ENCODE measurements at regions not wholly inside any gene's neighbourhood (a gene's known extent, or its start where the extent isn't known, plus 50 kb on each side); places are given as distances from the start of the nearest gene placed in this dataset.

GRCh38 chr6:120852293-120852849, 481.9 kb downstream of the TBC1D32 start:
- Histone ChIP-seq H3K9me3 (ENCODE audit: insufficient read depth, low read length) (no peaks in the 10 kb centered on the region), H3K4me3 (ENCODE audit: low read length) (no peak overlapping the region), H2AFZ (ENCODE audit: low read depth, low read length) (no peak overlapping the region), H4K20me1 (ENCODE audit: insufficient read depth, low read length) (no peaks in the 10 kb centered on the region), H3K27me3 (ENCODE audit: low read depth, low read length) (no peaks in the 10 kb centered on the region), H3K9ac (ENCODE audit: low read length) (no peak overlapping the region), H3K27ac (ENCODE audit: low read length) (no peak overlapping the region), H3K79me2 (ENCODE audit: low read length) (no peaks in the 10 kb centered on the region), H3K4me1 (ENCODE audit: low read length) (no peaks in the 10 kb centered on the region), H3K4me2 (ENCODE audit: low read length) (no peak overlapping the region), H3K36me3 (replicated peaks; ENCODE audit: low read depth, low read length) (no peaks in the 10 kb centered on the region)
- TF ChIP-seq, protein P1, sequence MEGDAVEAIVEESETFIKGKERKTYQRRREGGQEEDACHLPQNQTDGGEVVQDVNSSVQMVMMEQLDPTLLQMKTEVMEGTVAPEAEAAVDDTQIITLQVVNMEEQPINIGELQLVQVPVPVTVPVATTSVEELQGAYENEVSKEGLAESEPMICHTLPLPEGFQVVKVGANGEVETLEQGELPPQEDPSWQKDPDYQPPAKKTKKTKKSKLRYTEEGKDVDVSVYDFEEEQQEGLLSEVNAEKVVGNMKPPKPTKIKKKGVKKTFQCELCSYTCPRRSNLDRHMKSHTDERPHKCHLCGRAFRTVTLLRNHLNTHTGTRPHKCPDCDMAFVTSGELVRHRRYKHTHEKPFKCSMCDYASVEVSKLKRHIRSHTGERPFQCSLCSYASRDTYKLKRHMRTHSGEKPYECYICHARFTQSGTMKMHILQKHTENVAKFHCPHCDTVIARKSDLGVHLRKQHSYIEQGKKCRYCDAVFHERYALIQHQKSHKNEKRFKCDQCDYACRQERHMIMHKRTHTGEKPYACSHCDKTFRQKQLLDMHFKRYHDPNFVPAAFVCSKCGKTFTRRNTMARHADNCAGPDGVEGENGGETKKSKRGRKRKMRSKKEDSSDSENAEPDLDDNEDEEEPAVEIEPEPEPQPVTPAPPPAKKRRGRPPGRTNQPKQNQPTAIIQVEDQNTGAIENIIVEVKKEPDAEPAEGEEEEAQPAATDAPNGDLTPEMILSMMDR (IDR thresholded peaks at IDR 0.05; ENCODE audit: low read depth, low read length) = no peak
- no peak for TF ChIP-seq EZH2phosphoT487 (IDR thresholded peaks at IDR 0.05; ENCODE audit: low read depth)

- H2AFZ ChIP-seq (ENCODE audit: low read depth, low read length) = no peak overlapping the region
- no peaks in the 10 kb centered on the region for H3K36me3 ChIP-seq (replicated peaks; ENCODE audit: low read depth, low read length)
- no peak overlapping the region for H3K4me3 ChIP-seq (ENCODE audit: low read length)
- H3K27ac ChIP-seq (ENCODE audit: low read length) = no peak overlapping the region
- no peaks in the 10 kb centered on the region for H4K20me1 ChIP-seq (ENCODE audit: insufficient read depth, low read length)
- TF ChIP-seq, protein P1 (IDR thresholded peaks at IDR 0.05; ENCODE audit: low read depth, low read length) = peak; percentile 65
- no peak for TF ChIP-seq EZH2phosphoT487 (IDR thresholded peaks at IDR 0.05; ENCODE audit: low read depth)
- H3K79me2 ChIP-seq (ENCODE audit: low read length) = no peaks in the 10 kb centered on the region
- no peaks in the 10 kb centered on the region for H3K4me1 ChIP-seq (ENCODE audit: low read length)
- no peak overlapping the region for H3K9ac ChIP-seq (ENCODE audit: low read length)
- H3K4me2 ChIP-seq (ENCODE audit: low read length) = no peak overlapping the region
- no peaks in the 10 kb centered on the region for H3K27me3 ChIP-seq (ENCODE audit: low read depth, low read length)
- no peaks in the 10 kb centered on the region for H3K9me3 ChIP-seq (ENCODE audit: insufficient read depth, low read length)
These were observed 508.0 kb downstream of the TBC1D32 start for GRCh38 chr6:120826253-120826652.

DNA sequence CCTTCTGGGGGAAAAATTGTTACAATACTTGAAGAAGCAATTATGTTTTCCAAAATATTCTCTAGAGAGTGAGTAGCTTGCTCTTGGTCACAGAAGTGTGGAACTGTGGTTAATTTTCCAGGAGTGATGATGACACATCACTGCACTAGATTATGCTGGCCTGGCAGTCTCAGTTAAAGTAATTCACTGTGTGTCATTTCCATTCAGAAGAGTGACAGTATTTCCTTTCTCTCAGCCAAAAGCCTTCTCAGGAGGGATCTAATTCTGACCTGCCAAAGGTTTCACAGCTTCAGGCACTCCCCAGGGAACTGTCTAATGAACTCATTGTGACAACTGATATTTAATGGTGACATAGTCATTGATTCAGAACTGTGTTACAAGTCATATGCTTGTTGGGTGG, 517.5 kb downstream of the TBC1D32 start:
- Histone ChIP-seq H3K4me3 (ENCODE audit: low read length) (no peak overlapping the region), H3K36me3 (replicated peaks; ENCODE audit: low read depth, low read length) (no peaks in the 10 kb centered on the region), H2AFZ (ENCODE audit: low read depth, low read length) (no peak overlapping the region), H3K4me1 (ENCODE audit: low read length) (no peaks in the 10 kb centered on the region), H4K20me1 (ENCODE audit: insufficient read depth, low read length) (no peaks in the 10 kb centered on the region), H3K4me2 (ENCODE audit: low read length) (no peak overlapping the region), H3K27ac (ENCODE audit: low read length) (no peak overlapping the region), H3K79me2 (ENCODE audit: low read length) (no peaks in the 10 kb centered on the region), H3K27me3 (ENCODE audit: low read depth, low read length) (no peaks in the 10 kb centered on the region), H3K9me3 (ENCODE audit: insufficient read depth, low read length) (no peaks in the 10 kb centered on the region), H3K9ac (ENCODE audit: low read length) (no peak overlapping the region)
- TF ChIP-seq EZH2phosphoT487 (IDR thresholded peaks at IDR 0.05; ENCODE audit: low read depth) = no peak
- TF ChIP-seq, protein P1 (IDR thresholded peaks at IDR 0.05; ENCODE audit: low read depth, low read length) = no peak

DNA sequence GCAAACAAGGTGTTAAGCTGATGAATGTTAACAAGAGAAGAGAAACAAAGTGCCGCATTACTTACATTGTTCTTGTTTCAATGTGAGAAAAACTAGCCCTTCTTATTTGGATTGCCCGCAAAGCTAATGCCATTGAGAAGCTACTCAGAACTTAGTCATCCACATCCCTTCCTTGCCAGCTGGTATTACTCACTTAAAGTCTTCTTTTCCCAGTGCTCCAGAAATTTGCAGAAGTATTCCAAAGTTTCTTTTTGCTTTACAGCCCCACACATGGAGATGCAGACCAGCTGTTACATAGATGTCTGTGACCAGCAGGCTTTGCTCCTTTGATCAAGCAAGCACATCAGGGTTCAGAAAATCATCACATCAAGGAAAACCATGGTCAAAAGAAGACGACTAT, 529.0 kb downstream of the TBC1D32 start:
- Histone ChIP-seq H3K27me3 (ENCODE audit: low read depth, low read length) (no peaks in the 10 kb centered on the region), H3K36me3 (replicated peaks; ENCODE audit: low read depth, low read length) (no peaks in the 10 kb centered on the region), H3K9ac (ENCODE audit: low read length) (no peak overlapping the region), H4K20me1 (ENCODE audit: insufficient read depth, low read length) (no peaks in the 10 kb centered on the region), H3K9me3 (ENCODE audit: insufficient read depth, low read length) (no peaks in the 10 kb centered on the region), H3K79me2 (ENCODE audit: low read length) (no peaks in the 10 kb centered on the region), H3K4me1 (ENCODE audit: low read length) (no peaks in the 10 kb centered on the region), H3K27ac (ENCODE audit: low read length) (no peak overlapping the region), H3K4me3 (ENCODE audit: low read length) (no peak overlapping the region), H3K4me2 (ENCODE audit: low read length) (no peak overlapping the region), H2AFZ (ENCODE audit: low read depth, low read length) (no peak overlapping the region)
- TF ChIP-seq, protein P1 (IDR thresholded peaks at IDR 0.05; ENCODE audit: low read depth, low read length) = no peak
- no peak for TF ChIP-seq EZH2phosphoT487 (IDR thresholded peaks at IDR 0.05; ENCODE audit: low read depth)
